Central memory CD4-positive, alpha-beta T cell (primary cell): ENCODE measurements at regions not wholly inside any gene's neighbourhood (a gene's known extent, or its start where the extent isn't known, plus 50 kb on each side); places are given as distances from the start of the nearest gene placed in this dataset.
"Not testable (repeated sequence)": the region's sequence is repeated elsewhere in the genome, so short reads cannot be mapped to it uniquely, and the experiment has no call there.

Experiments
- DNase-seq: peaks from one replicate; pipeline ENCODE4 v3.0.0; 2022

- DNase-seq: no peak
Measured at GRCh38 chr9:124084087-124084486, 72.5 kb downstream of the LHX2 start.

GRCh38 chr9:124087226-124087625 lies 75.7 kb downstream of the LHX2 start:
- no peak for DNase-seq

- no peak for DNase-seq
Measured at GRCh38 chr9:124088476-124088837, 76.9 kb downstream of the LHX2 start.

GRCh38 chr9:124089631-124090488 lies 78.3 kb downstream of the LHX2 start:
- not testable (repeated sequence) for DNase-seq

- no peak for DNase-seq
Measured at GRCh38 chr9:124098141-124098905, 86.8 kb downstream of the LHX2 start.

- no peak for DNase-seq
Measured at GRCh38 chr9:124099860-124100259, 88.3 kb downstream of the LHX2 start.

- DNase-seq: no peak
Measured at GRCh38 chr9:124101215-124101968, 89.8 kb downstream of the LHX2 start.

- no peak for DNase-seq
Measured at GRCh38 chr9:124101969-124102345, 90.4 kb downstream of the LHX2 start.

GRCh38 chr9:124102363-124102762 lies 90.8 kb downstream of the LHX2 start:
- no peak for DNase-seq

GRCh38 chr9:124105266-124105665 lies 93.7 kb downstream of the LHX2 start:
- no peak for DNase-seq

GRCh38 chr9:124108216-124108615 lies 96.6 kb downstream of the LHX2 start:
- no peak for DNase-seq

- DNase-seq: peak; percentile 18
Measured at GRCh38 chr9:124110307-124110915, 98.8 kb downstream of the LHX2 start.

- DNase-seq: no peak
Measured at GRCh38 chr9:124116683-124117363, 105.3 kb downstream of the LHX2 start.

GRCh38 chr9:124118894-124119293 lies 107.3 kb downstream of the LHX2 start:
- no peak for DNase-seq

- no peak for DNase-seq
Measured at GRCh38 chr9:124120272-124120671, 108.7 kb downstream of the LHX2 start.

- DNase-seq: no peak
Measured at GRCh38 chr9:124121725-124122124, 110.2 kb downstream of the LHX2 start.

- DNase-seq: no peak
Measured at GRCh38 chr9:124122321-124122720, 110.8 kb downstream of the LHX2 start.

GRCh38 chr9:124122813-124123462 lies 111.4 kb downstream of the LHX2 start:
- DNase-seq: no peak

GRCh38 chr9:124123621-124124020 lies 112.1 kb downstream of the LHX2 start:
- DNase-seq: not testable (repeated sequence)

GRCh38 chr9:124124729-124125650 lies 113.4 kb downstream of the LHX2 start:
- no peak for DNase-seq

GRCh38 chr9:124125651-124125977 lies 114.0 kb downstream of the LHX2 start:
- DNase-seq: no peak
